ENCODE measurements at regions not wholly inside any gene's neighbourhood (a gene's known extent, or its start where the extent isn't known, plus 50 kb on each side); places are given as distances from the start of the nearest gene placed in this dataset.

GRCh38 chr7:36802459-36803135, 78.3 kb upstream of the AOAH start:
- H3K79me2 ChIP-seq (ENCODE audit: control insufficient read depth, insufficient read depth, low read length) = no peaks in the 10 kb centered on the region
- H4K20me1 ChIP-seq (ENCODE audit: control insufficient read depth, extremely low read depth, insufficient read depth, low read length) = no peaks in the 10 kb centered on the region
- FAIRE-seq (no peak), DNase-seq (ENCODE audit: low read depth, low spot score) (no peak)
- no peak overlapping the region for H3K9ac ChIP-seq (ENCODE audit: control insufficient read depth, extremely low read depth, insufficient read depth, low read length)
- H3K27me3 ChIP-seq (ENCODE audit: control insufficient read depth, extremely low read depth, insufficient read depth, low read length) = no peaks in the 10 kb centered on the region
- H3K27ac ChIP-seq (ENCODE audit: control insufficient read depth, insufficient read depth, low read length) = no peak overlapping the region
- no peaks in the 10 kb centered on the region for H3K9me3 ChIP-seq (ENCODE audit: control insufficient read depth, low read depth, low read length)
- no peak for TF ChIP-seq EZH2 (IDR thresholded peaks at IDR 0.05; ENCODE audit: low read length)
- no peak for TF ChIP-seq CTCF (optimal IDR thresholded peaks at IDR 0.05 in 1 of 3, IDR thresholded peaks at IDR 0.05 in 1 of 3, conservative IDR thresholded peaks at IDR 0.05 in 1 of 3; ENCODE audit: extremely low read depth in 1 of 3, insufficient read depth in 2 of 3, low read length in 3 of 3)
- no peaks in the 10 kb centered on the region for H3K9me1 ChIP-seq (ENCODE audit: control insufficient read depth, extremely low read depth, insufficient read depth, low read length)
- H3K4me2 ChIP-seq (ENCODE audit: control insufficient read depth, extremely low read depth, insufficient read depth, low read depth, low read length) = no peak overlapping the region
- no peaks in the 10 kb centered on the region for H3K4me1 ChIP-seq (ENCODE audit: control insufficient read depth, extremely low read depth, insufficient read depth, low read length)
- dilution Hi-C loops (cut with MboI; ENCODE audit: extremely low pct_ligation_motif_present, low sequenced_read_pairs) = no loop called here
- peak overlapping the region; percentile 42 for H2AFZ ChIP-seq (ENCODE audit: control insufficient read depth, low read length)
- no peak overlapping the region for H3K4me3 ChIP-seq (ENCODE audit: control insufficient read depth in 2 of 3, extremely low read depth in 1 of 3, insufficient read depth in 2 of 3, low read depth in 1 of 3, low read length in 3 of 3)
- H3K36me3 ChIP-seq (ENCODE audit: control insufficient read depth in 2 of 2, extremely low read depth in 1 of 2, insufficient read depth in 2 of 2, low read length in 2 of 2) = no peaks in the 10 kb centered on the region

DNA sequence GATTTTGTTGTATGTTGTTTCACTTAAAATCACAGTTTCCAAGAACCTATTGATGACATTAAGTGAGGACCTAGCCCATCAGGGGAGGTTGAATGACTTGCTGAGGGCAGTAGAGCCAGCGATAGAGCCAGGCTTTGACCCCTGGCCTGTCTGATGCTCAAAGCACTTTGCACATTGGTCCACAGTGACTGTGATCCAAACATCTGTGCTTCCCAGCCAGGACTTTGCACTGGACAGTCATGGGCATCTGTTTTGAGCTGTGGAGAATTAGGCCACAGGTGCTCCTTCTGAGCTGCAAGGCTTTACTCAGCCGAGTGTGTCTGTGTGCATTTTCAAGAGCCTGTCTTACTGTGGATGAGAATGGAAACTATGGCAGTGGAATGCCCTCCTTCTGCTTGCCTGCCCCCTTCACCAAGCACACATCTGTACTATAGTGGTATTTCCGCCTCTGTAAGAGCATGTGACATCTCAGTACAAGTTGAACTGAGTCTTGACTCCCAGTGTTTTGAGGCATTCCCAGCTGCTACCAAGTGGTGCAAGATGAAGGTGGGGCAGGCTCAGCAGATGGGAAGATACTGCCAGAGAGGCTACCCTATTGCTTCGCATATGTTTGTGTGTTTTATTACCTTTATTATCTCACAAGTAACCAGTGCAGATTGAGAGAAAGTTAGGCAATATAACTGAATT, 72.7 kb upstream of the AOAH start:
- no peak for FAIRE-seq
- TF ChIP-seq CTCF (optimal IDR thresholded peaks at IDR 0.05 in 1 of 3, IDR thresholded peaks at IDR 0.05 in 1 of 3, conservative IDR thresholded peaks at IDR 0.05 in 1 of 3; ENCODE audit: extremely low read depth in 1 of 3, insufficient read depth in 2 of 3, low read length in 3 of 3) (no peak), EZH2 (IDR thresholded peaks at IDR 0.05; ENCODE audit: low read length) (no peak)
- H3K4me3 ChIP-seq (ENCODE audit: control insufficient read depth in 2 of 3, extremely low read depth in 1 of 3, insufficient read depth in 2 of 3, low read depth in 1 of 3, low read length in 3 of 3) = no peak overlapping the region

More for the DNA sequence above, 72.7 kb upstream of the AOAH start:
- Histone ChIP-seq H3K79me2 (ENCODE audit: control insufficient read depth, insufficient read depth, low read length) (no peaks in the 10 kb centered on the region), H3K9me1 (ENCODE audit: control insufficient read depth, extremely low read depth, insufficient read depth, low read length) (no peaks in the 10 kb centered on the region), H2AFZ (ENCODE audit: control insufficient read depth, low read length) (peak overlapping the region; percentile 52), H3K4me2 (ENCODE audit: control insufficient read depth, extremely low read depth, insufficient read depth, low read depth, low read length) (no peak overlapping the region), H3K9ac (ENCODE audit: control insufficient read depth, extremely low read depth, insufficient read depth, low read length) (no peak overlapping the region), H3K27ac (ENCODE audit: control insufficient read depth, insufficient read depth, low read length) (no peak overlapping the region), H3K36me3 (ENCODE audit: control insufficient read depth in 2 of 2, extremely low read depth in 1 of 2, insufficient read depth in 2 of 2, low read length in 2 of 2) (no peaks in the 10 kb centered on the region), H3K27me3 (ENCODE audit: control insufficient read depth, extremely low read depth, insufficient read depth, low read length) (no peaks in the 10 kb centered on the region), H3K4me1 (ENCODE audit: control insufficient read depth, extremely low read depth, insufficient read depth, low read length) (peaks cover 23% of the 10 kb centered on the region), H4K20me1 (ENCODE audit: control insufficient read depth, extremely low read depth, insufficient read depth, low read length) (no peaks in the 10 kb centered on the region), H3K9me3 (ENCODE audit: control insufficient read depth, low read depth, low read length) (no peaks in the 10 kb centered on the region)
- DNase-seq (ENCODE audit: low read depth, low spot score) = no peak
- dilution Hi-C loops (cut with MboI; ENCODE audit: extremely low pct_ligation_motif_present, low sequenced_read_pairs) = no loop called here
